ENCODE measurements at regions not wholly inside any gene's neighbourhood (a gene's known extent, or its start where the extent isn't known, plus 50 kb on each side); places are given as distances from the start of the nearest gene placed in this dataset.

DNA sequence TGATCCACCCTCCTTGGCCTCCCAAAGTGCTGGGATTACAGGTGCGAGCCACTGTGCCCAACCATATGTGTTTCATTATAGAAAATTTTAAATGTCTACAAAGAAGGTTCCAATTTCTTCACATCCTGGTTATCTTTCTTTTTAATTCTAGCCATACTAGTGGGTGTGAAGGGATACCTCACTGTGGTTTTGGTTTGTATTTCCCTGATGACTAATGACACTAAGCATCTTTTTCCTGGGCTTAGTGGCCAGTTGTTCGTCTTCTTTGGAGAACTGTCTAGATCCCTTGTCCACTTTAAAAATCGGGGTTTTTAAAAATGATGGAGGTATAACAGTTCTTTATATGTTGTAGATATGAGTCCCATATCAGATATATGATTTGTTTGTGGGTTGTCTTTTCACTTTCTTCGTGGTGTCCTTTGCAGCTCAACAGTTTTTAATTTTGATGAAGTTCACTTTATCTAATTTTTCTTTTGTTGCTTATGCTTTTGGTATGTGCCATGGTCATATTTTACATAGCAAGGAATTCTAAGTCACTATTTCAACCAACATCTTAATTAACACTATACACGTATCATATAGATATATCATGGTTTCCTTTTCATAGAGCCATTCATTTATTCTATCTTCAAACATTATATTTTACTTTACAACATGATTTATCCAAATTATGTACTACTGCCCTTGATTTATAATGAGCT is 135.0 kb upstream of the RIOK3 start:
- H3K27ac ChIP-seq (ENCODE audit: insufficient read depth, low read length) = no peak overlapping the region
- DNase-seq = peak; percentile 74

More for the DNA sequence above, 135.0 kb upstream of the RIOK3 start:
- 0 out of 3 replicates have a peak overlapping the region, but pooled peaks have one; percentile 12 for H2BK15ac ChIP-seq (ENCODE audit: low read depth, low read length)
- peak; percentile 80 for ATAC-seq (ENCODE audit: low read depth)
- H4K5ac ChIP-seq (ENCODE audit: low read depth, low read length) = no peak overlapping the region
- dilution Hi-C loops (cut with HindIII; ENCODE audit: low sequenced_read_pairs, unreplicated experiment) (no loop called here), intact Hi-C loops (cut with micrococcal nuclease) (no loop called here), in situ Hi-C loops (cut with MboI; ENCODE audit: low sequenced_read_pairs) (no loop called here)
- H2AK5ac ChIP-seq (ENCODE audit: low read depth, low read length) = no peak overlapping the region
- H3K9me1 ChIP-seq (ENCODE audit: insufficient read depth, low read length) = no peaks in the 10 kb centered on the region
- no TSS peak for BruUV-seq (replicated peaks)
- no peaks in the 10 kb centered on the region for H4K20me1 ChIP-seq (ENCODE audit: insufficient read depth, low read length)
- no peak overlapping the region for H2AK9ac ChIP-seq (replicated peaks; ENCODE audit: low read depth, low read length, poor library complexity)
- peak overlapping the region; percentile 46; the same call in 1 of the 2 replicates for H3K4me2 ChIP-seq (ENCODE audit: low read depth, low read length)
- no peaks in the 10 kb centered on the region for H3K27me3 ChIP-seq (ENCODE audit: control insufficient read depth, insufficient read depth, low read length)
- H4K8ac ChIP-seq (ENCODE audit: low read depth in 2 of 2, low read length in 2 of 2) = no peak overlapping the region
- H3K56ac ChIP-seq (ENCODE audit: extremely low read depth, insufficient read depth, low read length) = no peak overlapping the region
- no peak overlapping the region; the same call in 1 of the 2 replicates for H2BK20ac ChIP-seq (ENCODE audit: low read depth, low read length)
- H3K23ac ChIP-seq (ENCODE audit: low read depth, low read length) = no peak overlapping the region
- CTCF ChIA-PET = no interaction called here
- no peak overlapping the region for H3K9ac ChIP-seq (ENCODE audit: low read depth, low read length)
- H2BK120ac ChIP-seq (ENCODE audit: low read depth, low read length) = no peak overlapping the region
- H3K79me1 ChIP-seq (ENCODE audit: low read depth in 1 of 2, low read length in 2 of 2) = 0 out of 4 replicates have a peak, but pooled peaks cover 0 to under 1% of the 10 kb centered on the region in 2 experiments
- WGBS, 2 experiments (ENCODE audit: extremely low coverage in 2 of 2, insufficient read length in 1 of 2) = 40% methylated on average over 1 of the region's 5 CpGs; no CpG with 5 or more reads in 1 of the 2 experiments
- POLR2A ChIA-PET (ENCODE audit: unreplicated experiment) = no interaction called here
- no peak overlapping the region for H3K4ac ChIP-seq (ENCODE audit: low read depth, low read length)
- peak overlapping the region; percentile 27 for H2BK5ac ChIP-seq (ENCODE audit: low read depth, low read length, poor library complexity, severe bottlenecking)
- no peak overlapping the region for H3K4me3 ChIP-seq (ENCODE audit: insufficient read depth, low read depth, low read length)
- no peaks in the 10 kb centered on the region for H3K36me3 ChIP-seq (ENCODE audit: control insufficient read depth, insufficient read depth, low read length)
- no peak overlapping the region for H4K91ac ChIP-seq (ENCODE audit: insufficient read depth, low read depth, low read length)
- H3K18ac ChIP-seq (ENCODE audit: low read depth, low read length) = no peak overlapping the region
- no peaks in the 10 kb centered on the region for H3K9me3 ChIP-seq (ENCODE audit: control insufficient read depth, insufficient read depth, low read length)
- no peak overlapping the region for H2AFZ ChIP-seq (replicated peaks; ENCODE audit: low read length, poor library complexity)
- H3K14ac ChIP-seq (replicated peaks; ENCODE audit: low read depth, low read length) = no peak overlapping the region
- TF ChIP-seq RCOR1 (IDR thresholded peaks at IDR 0.05; ENCODE audit: insufficient replicate concordance, low read length) (peak; percentile 21), CEBPB (IDR thresholded peaks at IDR 0.05; ENCODE audit: low read depth, low read length) (no peak), FOS (IDR thresholded peaks at IDR 0.05; ENCODE audit: low read depth, low read length) (peak; percentile 51; the same call in 1 of the 2 replicates)
- H3K4me1 ChIP-seq (ENCODE audit: control insufficient read depth, insufficient read depth, low read length) = peaks cover 10% of the 10 kb centered on the region

Data from IMR-90 (cell line).